K562 (cell line): ENCODE measurements at regions not wholly inside any gene's neighbourhood (a gene's known extent, or its start where the extent isn't known, plus 50 kb on each side); places are given as distances from the start of the nearest gene placed in this dataset.
"Not testable (repeated sequence)": the region's sequence is repeated elsewhere in the genome, so short reads cannot be mapped to it uniquely, and the experiment has no call there.

Source experiments
- ATAC-seq: fragments of 200-7000 bp; cut with Tn5 transposase; 3 replicates; pipeline ENCODE4 v1.9.1; 2020; ENCODE audit warnings: moderate library complexity
- BruUV-seq: library from RNA; stranded (reverse); fragments of 400-500 nt; replicated peaks from 2 replicates; lab custom pipeline; 2021; lab: Mats Ljungman, UMichigan
- CTCF ChIA-PET: fragments of 300-600 bp; formaldehyde crosslinking; extraction: SDS; loops from one replicate; lab custom pipeline; 2021; ENCODE audit warnings: low intra/inter-chr PET ratio; lab: Yijun Ruan, JAX
- POLR2A ChIA-PET: fragments of 300-600, 350-650 bp; sonication (Branson Sonifier 250); formaldehyde crosslinking; extraction: SDS; loops from one replicate; lab custom pipeline; 2021; ENCODE audit warnings: antibody characterized with exemption, inconsistent platforms; lab: Yijun Ruan, JAX
- DNase-seq, 4 experiments: peaks; one replicate each; pipeline versions ENCODE4 v3.0.0 to v3.0.0-alpha.2; 2011 to 2018; ENCODE audit warnings: low spot score in 3 of 4, mixed read lengths in 3 of 4; ENCODE audit errors: extremely low read depth in 1 of 4
- FAIRE-seq: peaks from 2 replicates; lab custom pipeline; 2011; peaks lifted over from hg19 to GRCh38; lab: Jason Lieb, UNC
- H2AFZ ChIP-seq: 2 replicates; pipeline ENCODE4 v1.6.0; 2011; ENCODE audit warnings: low read depth, low read length, control low read depth, inconsistent platforms
- H3K27ac ChIP-seq: fragments of 200-600 bp; 3 replicates; pipeline ENCODE4 v1.8.0; 2011; ENCODE audit warnings: low read depth, mild to moderate bottlenecking, control low read depth, inconsistent platforms, low read length, moderate library complexity, mixed read lengths; ENCODE audit errors: extremely low read depth
- H3K27me3 ChIP-seq, 2 experiments: fragments of 300-600 bp in 1 of 2; 2 replicates in 1 of 2; 3 replicates in 1 of 2; pipeline versions ENCODE4 v1.6.0 to v1.8.0; 2011; ENCODE audit warnings: inconsistent platforms in 2 of 2, low read length in 2 of 2, mild to moderate bottlenecking in 1 of 2, mixed read lengths in 1 of 2, moderate library complexity in 1 of 2; ENCODE audit not compliant: control insufficient read depth in 2 of 2, insufficient read depth in 2 of 2
- H3K36me3 ChIP-seq: fragments of 300-600 bp; 3 replicates; pipeline ENCODE4 v1.8.0; 2011; ENCODE audit warnings: mild to moderate bottlenecking, low read length, inconsistent platforms; ENCODE audit not compliant: control insufficient read depth, insufficient read depth
- H3K4me1 ChIP-seq, 2 experiments: fragments of 200-600 bp in 1 of 2; replicated peaks in 1 of 2; 2 replicates in 1 of 2; 3 replicates in 1 of 2; pipeline versions ENCODE4 v1.5.1 to v1.8.0; 2011; ENCODE audit warnings: inconsistent platforms in 2 of 2, low read length in 2 of 2, mild to moderate bottlenecking in 1 of 2, mixed read lengths in 1 of 2, moderate library complexity in 1 of 2; ENCODE audit not compliant: control insufficient read depth in 2 of 2, insufficient read depth in 2 of 2
- H3K4me2 ChIP-seq: 2 replicates; pipeline ENCODE4 v1.6.1; 2011; ENCODE audit warnings: low read length, control low read depth, inconsistent platforms, mixed read lengths; ENCODE audit not compliant: insufficient read depth
- H3K4me3 ChIP-seq: fragments of 200-600 bp; sonication (generic), shearing (Covaris generic); 2 replicates; pipeline ENCODE4 v1.5.1; 2016; ENCODE audit warnings: control low read depth, inconsistent platforms
- H3K79me2 ChIP-seq: fragments of 200-600 bp; 3 replicates; pipeline ENCODE4 v1.8.0; 2011; ENCODE audit warnings: low read length, inconsistent platforms; ENCODE audit not compliant: control insufficient read depth, insufficient read depth
- H3K9ac ChIP-seq, 2 experiments: 2 replicates each; pipeline versions ENCODE4 v1.6.0 to v1.6.1; 2011; ENCODE audit warnings: low read depth in 2 of 2, low read length in 2 of 2, control low read depth in 1 of 2, inconsistent platforms in 1 of 2, mild to moderate bottlenecking in 1 of 2, mixed read lengths in 1 of 2; ENCODE audit not compliant: insufficient read depth in 1 of 2
- H3K9me1 ChIP-seq: one replicate; pipeline ENCODE4 v1.6.0; 2011; ENCODE audit warnings: inconsistent platforms, mild to moderate bottlenecking, low read length, moderate library complexity; ENCODE audit not compliant: control insufficient read depth, insufficient read depth
- H3K9me3 ChIP-seq: replicated peaks from 2 replicates; pipeline ENCODE4 v1.5.1; 2011; ENCODE audit warnings: low read depth, low read length, inconsistent platforms; ENCODE audit not compliant: control insufficient read depth, insufficient read depth
- H4K20me1 ChIP-seq: replicated peaks from 2 replicates; pipeline ENCODE4 v1.6.1; 2011; ENCODE audit warnings: low read length, inconsistent platforms, mixed read lengths; ENCODE audit not compliant: control insufficient read depth, insufficient read depth
- WGBS: fragments of 100-300 bp; shearing (Covaris generic); methylation state at CpG from one replicate; pipeline ENCODE4 v1.1.6; 2016; ENCODE audit warnings: low coverage, mixed read lengths; ENCODE audit not compliant: insufficient coverage; ENCODE audit errors: missing lambda C conversion rate; 5-methylcytosine and 5-hydroxymethylcytosine counted together
- in situ Hi-C: fragments of 300-500 bp; cut with MboI; formaldehyde crosslinking; loops from 4 replicates; pipeline ENCODE4 v1.15.0; 2018; ENCODE audit warnings: inconsistent platforms, mixed read lengths
- intact Hi-C: fragments of 100-400 bp; cut with micrococcal nuclease; formaldehyde crosslinking; loops from 2 replicates; pipeline ENCODE4 v1.14.2; 2022

DNA sequence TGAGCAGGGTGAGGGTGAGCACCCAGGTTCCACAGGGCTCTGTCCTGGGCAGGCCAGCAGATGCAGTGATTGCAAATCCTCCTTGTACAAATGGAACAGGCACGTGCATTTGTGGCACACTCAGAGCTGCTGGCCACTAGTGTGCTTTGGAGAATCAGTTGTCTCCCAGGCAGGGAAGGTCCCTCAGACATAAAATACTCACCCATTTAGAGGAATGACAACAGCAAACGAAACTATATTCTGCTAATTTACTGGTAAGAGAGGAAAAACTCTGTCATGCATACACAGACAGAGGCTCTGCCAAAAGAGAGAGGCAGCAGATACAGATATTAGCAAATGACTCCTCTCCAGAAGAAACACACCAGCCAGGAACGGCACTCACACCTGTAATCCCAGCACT is 116.5 kb upstream of the PLGLB2 start:
- H2AFZ ChIP-seq, H3K79me2 ChIP-seq, H3K27me3 ChIP-seq, intact Hi-C loops, H3K9me1 ChIP-seq, FAIRE-seq, DNase-seq, CTCF ChIA-PET, POLR2A ChIA-PET, H4K20me1 ChIP-seq, ATAC-seq, H3K27ac ChIP-seq, H3K4me2 ChIP-seq, BruUV-seq, in situ Hi-C loops, H3K9ac ChIP-seq, H3K36me3 ChIP-seq, H3K4me3 ChIP-seq, H3K4me1 ChIP-seq, H3K9me3 ChIP-seq: not testable (repeated sequence)
- 40% methylated on average over 1 of the region's 3 CpGs for WGBS

DNA sequence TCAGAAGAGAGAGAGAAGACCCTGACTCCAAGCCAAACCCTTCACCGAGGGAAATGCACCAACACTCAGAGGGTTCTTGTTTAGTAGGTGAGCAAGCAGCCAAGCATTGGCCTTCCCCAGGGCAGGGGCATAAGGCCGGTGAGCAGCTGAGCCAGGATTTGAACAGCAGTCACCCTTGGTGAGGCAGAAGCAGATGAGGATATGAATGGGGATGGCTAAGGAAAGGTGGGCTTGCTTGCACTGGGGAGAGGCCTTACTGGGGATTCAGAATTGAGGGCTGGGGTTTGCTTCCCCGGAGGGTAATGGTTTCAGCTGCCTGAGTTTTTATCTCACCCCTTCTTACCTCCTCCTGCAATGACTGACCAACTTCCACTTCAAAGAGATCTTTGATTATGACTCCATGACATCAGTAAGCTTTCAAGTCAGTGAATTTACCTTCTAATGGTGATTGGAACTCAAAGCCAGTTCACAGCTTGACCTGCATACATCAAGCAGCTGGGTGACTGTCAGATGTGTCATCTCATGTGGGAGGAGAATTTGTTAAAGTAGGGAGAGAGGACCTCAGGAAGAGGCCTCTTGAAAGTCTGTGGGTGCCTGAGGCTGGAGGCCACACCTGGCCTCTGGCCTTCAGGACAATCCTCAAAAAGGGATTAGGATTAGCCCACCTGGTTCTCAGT is 114.5 kb upstream of the PLGLB2 start:
- H2AFZ ChIP-seq, H3K9ac ChIP-seq, CTCF ChIA-PET, H3K27ac ChIP-seq, ATAC-seq, BruUV-seq, H3K9me3 ChIP-seq, H3K27me3 ChIP-seq, POLR2A ChIA-PET, in situ Hi-C loops, H3K4me3 ChIP-seq, H3K79me2 ChIP-seq, H4K20me1 ChIP-seq, H3K9me1 ChIP-seq, H3K4me2 ChIP-seq, H3K36me3 ChIP-seq, DNase-seq, H3K4me1 ChIP-seq, intact Hi-C loops: not testable (repeated sequence)
- FAIRE-seq, result peak; percentile 82
- 80% methylated on average over 1 of the region's 3 CpGs for WGBS

DNA sequence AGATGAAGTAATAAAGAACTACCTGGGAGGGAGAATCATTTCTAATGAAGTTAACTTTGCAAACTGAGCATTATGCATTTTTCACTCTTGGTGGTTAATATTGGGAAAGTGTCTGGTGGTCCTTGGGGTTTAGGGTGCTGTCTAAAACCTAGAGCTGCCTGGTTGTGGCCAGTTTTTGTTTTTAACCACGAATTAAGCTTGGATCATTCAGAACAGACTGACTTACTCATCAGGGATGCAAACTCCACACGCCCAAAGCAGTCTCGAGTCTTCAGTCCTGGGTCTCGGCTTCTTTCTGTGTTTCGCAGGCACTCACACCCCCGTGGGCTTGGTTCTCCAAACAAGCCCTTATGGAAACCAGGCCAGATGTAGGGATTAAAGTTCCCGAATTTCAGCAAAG is 113.8 kb upstream of the PLGLB2 start:
- ATAC-seq, BruUV-seq, in situ Hi-C loops, H3K4me3 ChIP-seq, H3K36me3 ChIP-seq, H3K4me1 ChIP-seq, H3K9me1 ChIP-seq, FAIRE-seq, DNase-seq, H2AFZ ChIP-seq, H3K4me2 ChIP-seq, H4K20me1 ChIP-seq, CTCF ChIA-PET, H3K27me3 ChIP-seq, H3K27ac ChIP-seq, POLR2A ChIA-PET, H3K9me3 ChIP-seq, intact Hi-C loops, H3K9ac ChIP-seq, H3K79me2 ChIP-seq: not testable (repeated sequence)
- 100% methylated on average over 4 of the region's 7 CpGs for WGBS
